HCT116 (cell line): ENCODE measurements at regions not wholly inside any gene's neighbourhood (a gene's known extent, or its start where the extent isn't known, plus 50 kb on each side); places are given as distances from the start of the nearest gene placed in this dataset.

Experiments
- ATAC-seq: fragments of 200-7000 bp; cut with Tn5 transposase; 2 replicates; pipeline ENCODE4 v1.9.1; 2020; ENCODE audit warnings: mild to moderate bottlenecking, moderate library complexity
- BruUV-seq: library from RNA; stranded (reverse); fragments of 400-500 nt; replicated peaks from 2 replicates; lab custom pipeline; 2021; lab: Mats Ljungman, UMichigan
- CTCF ChIA-PET: fragments of 300-600 bp; sonication (Branson Sonifier 250); formaldehyde crosslinking; loops from one replicate; lab custom pipeline; 2021; ENCODE audit warnings: antibody characterized with exemption; lab: Charles Lee
- POLR2A ChIA-PET: fragments of 300-600, 350-600 bp; sonication (Branson Sonifier 250); formaldehyde crosslinking; loops from one replicate; lab custom pipeline; 2021; ENCODE audit warnings: antibody characterized with exemption; lab: Charles Lee
- RAD21 ChIA-PET, 2 experiments: fragments of 300-600 bp; sonication (Branson Sonifier 250); formaldehyde crosslinking; loops; one replicate each; lab custom pipeline; 2023; ENCODE audit warnings: low total read pairs in 2 of 2; ENCODE audit not compliant: uncharacterized antibody in 2 of 2, unreplicated experiment in 2 of 2, low non-redundant PET in 1 of 2; lab: Charles Lee
- DNase-seq: peaks from one replicate; pipeline ENCODE4 v3.0.0-alpha.2; 2010; ENCODE audit warnings: low read depth, low spot score
- H2AFZ ChIP-seq: fragments of 200-600 bp; shearing (Covaris generic), sonication (generic); 2 replicates; pipeline ENCODE4 v1.6.1; 2017; ENCODE audit warnings: low read depth, mixed run types, mixed read lengths, antibody characterized with exemption, low read length; ENCODE audit not compliant: poor library complexity, severe bottlenecking
- H3K27ac ChIP-seq: 2 replicates; pipeline ENCODE4 v1.5.1; 2012; ENCODE audit warnings: low read depth, low read length
- H3K27me3 ChIP-seq: fragments of 200-600 bp; sonication (generic); 2 replicates; pipeline ENCODE4 v1.6.1; 2016; ENCODE audit warnings: mixed run types, low read length, mixed read lengths; ENCODE audit not compliant: insufficient read depth
- H3K36me3 ChIP-seq, 2 experiments: fragments of 200-500 bp in 1 of 2; fragments of 200-600 bp in 1 of 2; sonication (Bioruptor generic) in 1 of 2; sonication (generic) in 1 of 2; 2 replicates each; pipeline versions ENCODE4 v1.5.1 to v1.6.1; 2014 to 2016; ENCODE audit warnings: low read length in 2 of 2, inconsistent platforms in 1 of 2, mixed read lengths in 1 of 2, mixed run types in 1 of 2; ENCODE audit not compliant: insufficient read depth in 2 of 2, control insufficient read depth in 1 of 2
- H3K4me1 ChIP-seq, 2 experiments: fragments of 200-600 bp in 1 of 2; sonication (generic) in 1 of 2; 2 replicates each; pipeline versions ENCODE4 v1.5.1 to v1.6.1; 2012 to 2017; ENCODE audit warnings: low read length in 2 of 2, inconsistent platforms in 1 of 2, mild to moderate bottlenecking in 1 of 2, mixed read lengths in 1 of 2, mixed run types in 1 of 2, moderate library complexity in 1 of 2; ENCODE audit not compliant: insufficient read depth in 2 of 2, control insufficient read depth in 1 of 2
- H3K4me2 ChIP-seq: fragments of 200-600 bp; sonication (generic); 2 replicates; pipeline ENCODE4 v1.6.1; 2017; ENCODE audit warnings: mixed run types, low read length, mixed read lengths
- H3K4me3 ChIP-seq, 2 experiments: fragments of 200-600 bp in 1 of 2; sonication (generic) in 1 of 2; replicated peaks in 1 of 2; 2 replicates each; pipeline ENCODE4 v1.5.1; 2011 to 2016; ENCODE audit warnings: low read length in 2 of 2, control low read depth in 1 of 2, low read depth in 1 of 2, mild to moderate bottlenecking in 1 of 2, mixed read lengths in 1 of 2, mixed run types in 1 of 2
- H3K79me2 ChIP-seq: fragments of 200-600 bp; sonication (generic); 2 replicates; pipeline ENCODE4 v1.6.1; 2017; ENCODE audit warnings: mild to moderate bottlenecking, mixed run types, low read length, moderate library complexity, mixed read lengths; ENCODE audit not compliant: insufficient read depth
- H3K9ac ChIP-seq: fragments of 200-600 bp; sonication (generic); 2 replicates; pipeline ENCODE4 v1.6.1; 2016; ENCODE audit warnings: low read length, mixed read lengths
- H3K9me2 ChIP-seq: fragments of 200-600 bp; sonication (generic), shearing (Covaris generic); 2 replicates; pipeline ENCODE4 v1.6.1; 2017; ENCODE audit warnings: mixed run types, mild to moderate bottlenecking, moderate library complexity; ENCODE audit not compliant: insufficient read depth
- H3K9me3 ChIP-seq, 2 experiments: fragments of 200-500 bp in 1 of 2; fragments of 200-600 bp in 1 of 2; sonication (Bioruptor generic) in 1 of 2; sonication (generic) in 1 of 2; 2 replicates each; pipeline ENCODE4 v1.6.1; 2014 to 2017; ENCODE audit warnings: low read length in 2 of 2, mixed read lengths in 2 of 2, inconsistent platforms in 1 of 2, low read depth in 1 of 2, mild to moderate bottlenecking in 1 of 2, mixed run types in 1 of 2, moderate library complexity in 1 of 2; ENCODE audit not compliant: control insufficient read depth in 1 of 2, insufficient read depth in 1 of 2
- H4K20me1 ChIP-seq: fragments of 200-600 bp; sonication (generic), shearing (Covaris generic); 2 replicates; pipeline ENCODE4 v1.6.1; 2017; ENCODE audit warnings: mixed run types, mild to moderate bottlenecking, moderate library complexity; ENCODE audit not compliant: insufficient read depth
- ATF3 ChIP-seq: IDR thresholded peaks from 2 replicates; pipeline ENCODE4 v1.6.1; 2012
- CEBPB ChIP-seq: IDR thresholded peaks from 2 replicates; pipeline ENCODE4 v1.6.1; 2012; ENCODE audit warnings: low read depth
- EGR1 ChIP-seq: IDR thresholded peaks from 2 replicates; pipeline ENCODE4 v1.6.1; 2012; ENCODE audit warnings: low read depth
- ELF1 ChIP-seq: IDR thresholded peaks from 2 replicates; pipeline ENCODE4 v1.6.1; 2012; ENCODE audit warnings: low read depth, borderline replicate concordance
- EZH2phosphoT487 ChIP-seq: fragments of 200-600 bp; IDR thresholded peaks from 2 replicates; pipeline ENCODE4 v1.6.1; 2018; ENCODE audit warnings: antibody characterized with exemption, borderline replicate concordance
- RAD21 ChIP-seq: IDR thresholded peaks from 2 replicates; pipeline ENCODE4 v1.6.1; 2012; ENCODE audit warnings: low read depth, mild to moderate bottlenecking
- ZFX ChIP-seq: fragments of 450-650 bp; IDR thresholded peaks from 2 replicates; pipeline ENCODE4 v1.6.1; 2017
- intact Hi-C: fragments of 100-400 bp; cut with micrococcal nuclease; formaldehyde crosslinking; loops from 2 replicates; pipeline ENCODE4 v1.10.0; 2022
- TF ChIP-seq, protein P1 (sequence below): IDR thresholded peaks from 2 replicates; pipeline ENCODE4 v1.6.1; 2011; ENCODE audit warnings: mild to moderate bottlenecking, low read length, moderate library complexity; ENCODE audit not compliant: insufficient replicate concordance; ENCODE audit errors: extremely low read depth
- TF ChIP-seq, protein P2 (sequence below): IDR thresholded peaks from 2 replicates; pipeline ENCODE4 v1.6.1; 2012
- TF ChIP-seq, protein P3 (sequence below), 3 experiments: fragments of 200-600 bp in 1 of 3; sonication (generic) in 1 of 3; IDR thresholded peaks in 2 of 3; conservative IDR thresholded peaks in 1 of 3; 2 replicates each; pipeline ENCODE4 v1.5.1; 2012 to 2017; ENCODE audit warnings: low read depth in 2 of 3, low read length in 2 of 3, antibody characterized with exemption in 1 of 3, borderline replicate concordance in 1 of 3, control low read depth in 1 of 3, mild to moderate bottlenecking in 1 of 3, mixed read lengths in 1 of 3, mixed run types in 1 of 3, moderate library complexity in 1 of 3; ENCODE audit not compliant: insufficient read depth in 1 of 3
- TF ChIP-seq, protein P4 (sequence below): IDR thresholded peaks from 2 replicates; pipeline ENCODE4 v1.6.1; 2012; ENCODE audit warnings: low read depth

GRCh38 chr13:111667757-111668156 is 347.3 kb downstream of the TEX29 start:
- intact Hi-C loops = no loop called here
- H3K36me3 ChIP-seq = no peaks in the 10 kb centered on the region
- ATAC-seq = no peak
- TF ChIP-seq, protein P1, sequence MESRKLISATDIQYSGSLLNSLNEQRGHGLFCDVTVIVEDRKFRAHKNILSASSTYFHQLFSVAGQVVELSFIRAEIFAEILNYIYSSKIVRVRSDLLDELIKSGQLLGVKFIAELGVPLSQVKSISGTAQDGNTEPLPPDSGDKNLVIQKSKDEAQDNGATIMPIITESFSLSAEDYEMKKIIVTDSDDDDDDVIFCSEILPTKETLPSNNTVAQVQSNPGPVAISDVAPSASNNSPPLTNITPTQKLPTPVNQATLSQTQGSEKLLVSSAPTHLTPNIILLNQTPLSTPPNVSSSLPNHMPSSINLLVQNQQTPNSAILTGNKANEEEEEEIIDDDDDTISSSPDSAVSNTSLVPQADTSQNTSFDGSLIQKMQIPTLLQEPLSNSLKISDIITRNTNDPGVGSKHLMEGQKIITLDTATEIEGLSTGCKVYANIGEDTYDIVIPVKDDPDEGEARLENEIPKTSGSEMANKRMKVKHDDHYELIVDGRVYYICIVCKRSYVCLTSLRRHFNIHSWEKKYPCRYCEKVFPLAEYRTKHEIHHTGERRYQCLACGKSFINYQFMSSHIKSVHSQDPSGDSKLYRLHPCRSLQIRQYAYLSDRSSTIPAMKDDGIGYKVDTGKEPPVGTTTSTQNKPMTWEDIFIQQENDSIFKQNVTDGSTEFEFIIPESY = no peak
- TF ChIP-seq EGR1 = no peak
- TF ChIP-seq CEBPB = no peak
- no peak for TF ChIP-seq ZFX
- TF ChIP-seq, protein P2, sequence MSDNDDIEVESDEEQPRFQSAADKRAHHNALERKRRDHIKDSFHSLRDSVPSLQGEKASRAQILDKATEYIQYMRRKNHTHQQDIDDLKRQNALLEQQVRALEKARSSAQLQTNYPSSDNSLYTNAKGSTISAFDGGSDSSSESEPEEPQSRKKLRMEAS = no peak
- no peak for TF ChIP-seq RAD21
- no peak for TF ChIP-seq EZH2phosphoT487
- no peak for TF ChIP-seq ELF1
- no peak for TF ChIP-seq ATF3
- TF ChIP-seq, protein P3, sequence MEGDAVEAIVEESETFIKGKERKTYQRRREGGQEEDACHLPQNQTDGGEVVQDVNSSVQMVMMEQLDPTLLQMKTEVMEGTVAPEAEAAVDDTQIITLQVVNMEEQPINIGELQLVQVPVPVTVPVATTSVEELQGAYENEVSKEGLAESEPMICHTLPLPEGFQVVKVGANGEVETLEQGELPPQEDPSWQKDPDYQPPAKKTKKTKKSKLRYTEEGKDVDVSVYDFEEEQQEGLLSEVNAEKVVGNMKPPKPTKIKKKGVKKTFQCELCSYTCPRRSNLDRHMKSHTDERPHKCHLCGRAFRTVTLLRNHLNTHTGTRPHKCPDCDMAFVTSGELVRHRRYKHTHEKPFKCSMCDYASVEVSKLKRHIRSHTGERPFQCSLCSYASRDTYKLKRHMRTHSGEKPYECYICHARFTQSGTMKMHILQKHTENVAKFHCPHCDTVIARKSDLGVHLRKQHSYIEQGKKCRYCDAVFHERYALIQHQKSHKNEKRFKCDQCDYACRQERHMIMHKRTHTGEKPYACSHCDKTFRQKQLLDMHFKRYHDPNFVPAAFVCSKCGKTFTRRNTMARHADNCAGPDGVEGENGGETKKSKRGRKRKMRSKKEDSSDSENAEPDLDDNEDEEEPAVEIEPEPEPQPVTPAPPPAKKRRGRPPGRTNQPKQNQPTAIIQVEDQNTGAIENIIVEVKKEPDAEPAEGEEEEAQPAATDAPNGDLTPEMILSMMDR (IDR thresholded peaks at IDR 0.05 in 2 of 3, conservative IDR thresholded peaks at IDR 0.05 in 1 of 3; ENCODE audit: borderline replicate concordance in 1 of 3, insufficient read depth in 1 of 3, low read depth in 2 of 3, low read length in 2 of 3) = no peak
- TF ChIP-seq, protein P4, sequence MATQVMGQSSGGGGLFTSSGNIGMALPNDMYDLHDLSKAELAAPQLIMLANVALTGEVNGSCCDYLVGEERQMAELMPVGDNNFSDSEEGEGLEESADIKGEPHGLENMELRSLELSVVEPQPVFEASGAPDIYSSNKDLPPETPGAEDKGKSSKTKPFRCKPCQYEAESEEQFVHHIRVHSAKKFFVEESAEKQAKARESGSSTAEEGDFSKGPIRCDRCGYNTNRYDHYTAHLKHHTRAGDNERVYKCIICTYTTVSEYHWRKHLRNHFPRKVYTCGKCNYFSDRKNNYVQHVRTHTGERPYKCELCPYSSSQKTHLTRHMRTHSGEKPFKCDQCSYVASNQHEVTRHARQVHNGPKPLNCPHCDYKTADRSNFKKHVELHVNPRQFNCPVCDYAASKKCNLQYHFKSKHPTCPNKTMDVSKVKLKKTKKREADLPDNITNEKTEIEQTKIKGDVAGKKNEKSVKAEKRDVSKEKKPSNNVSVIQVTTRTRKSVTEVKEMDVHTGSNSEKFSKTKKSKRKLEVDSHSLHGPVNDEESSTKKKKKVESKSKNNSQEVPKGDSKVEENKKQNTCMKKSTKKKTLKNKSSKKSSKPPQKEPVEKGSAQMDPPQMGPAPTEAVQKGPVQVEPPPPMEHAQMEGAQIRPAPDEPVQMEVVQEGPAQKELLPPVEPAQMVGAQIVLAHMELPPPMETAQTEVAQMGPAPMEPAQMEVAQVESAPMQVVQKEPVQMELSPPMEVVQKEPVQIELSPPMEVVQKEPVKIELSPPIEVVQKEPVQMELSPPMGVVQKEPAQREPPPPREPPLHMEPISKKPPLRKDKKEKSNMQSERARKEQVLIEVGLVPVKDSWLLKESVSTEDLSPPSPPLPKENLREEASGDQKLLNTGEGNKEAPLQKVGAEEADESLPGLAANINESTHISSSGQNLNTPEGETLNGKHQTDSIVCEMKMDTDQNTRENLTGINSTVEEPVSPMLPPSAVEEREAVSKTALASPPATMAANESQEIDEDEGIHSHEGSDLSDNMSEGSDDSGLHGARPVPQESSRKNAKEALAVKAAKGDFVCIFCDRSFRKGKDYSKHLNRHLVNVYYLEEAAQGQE = no peak
- H3K27ac ChIP-seq = no peak overlapping the region
- H3K9me2 ChIP-seq = no peaks in the 10 kb centered on the region
- no peaks in the 10 kb centered on the region for H3K9me3 ChIP-seq
- ChIA-PET CTCF (no interaction called here), RAD21 (no interaction called here), POLR2A (no interaction called here)
- H3K27me3 ChIP-seq = peaks cover 8% of the 10 kb centered on the region; the same call in 1 of the 2 replicates
- no peak overlapping the region for H3K4me3 ChIP-seq
- H3K4me1 ChIP-seq = no peaks in the 10 kb centered on the region
- no peak overlapping the region for H2AFZ ChIP-seq
- BruUV-seq = no TSS peak
- no peaks in the 10 kb centered on the region for H3K79me2 ChIP-seq
- H3K9ac ChIP-seq = no peak overlapping the region
- no peaks in the 10 kb centered on the region for H4K20me1 ChIP-seq
- no peak overlapping the region for H3K4me2 ChIP-seq
- DNase-seq = no peak
